Kidney epithelial cell (primary cell): ENCODE measurements at regions not wholly inside any gene's neighbourhood (a gene's known extent, or its start where the extent isn't known, plus 50 kb on each side); places are given as distances from the start of the nearest gene placed in this dataset.

Experiments used
- DNase-seq: peaks from one replicate; pipeline ENCODE4 v3.0.0-alpha.2; 2010; ENCODE audit warnings: low read depth
- H3K27me3 ChIP-seq: 2 replicates; pipeline ENCODE4 v1.6.0; 2011; ENCODE audit warnings: low read length; ENCODE audit not compliant: control insufficient read depth, insufficient read depth
- H3K36me3 ChIP-seq: 2 replicates; pipeline ENCODE4 v1.5.1; 2011; ENCODE audit warnings: low read length; ENCODE audit not compliant: control insufficient read depth, insufficient read depth
- H3K4me3 ChIP-seq: 2 replicates; pipeline ENCODE4 v1.5.1; 2011; ENCODE audit warnings: low read depth, mild to moderate bottlenecking, control low read depth, low read length
- TF ChIP-seq, protein P1 (sequence below): IDR thresholded peaks from 2 replicates; pipeline ENCODE4 v1.5.1; 2011; ENCODE audit warnings: mild to moderate bottlenecking, moderate library complexity, low read length, control low read depth, inconsistent platforms; ENCODE audit not compliant: insufficient read depth, poor library complexity, severe bottlenecking

- TF ChIP-seq, protein P1, sequence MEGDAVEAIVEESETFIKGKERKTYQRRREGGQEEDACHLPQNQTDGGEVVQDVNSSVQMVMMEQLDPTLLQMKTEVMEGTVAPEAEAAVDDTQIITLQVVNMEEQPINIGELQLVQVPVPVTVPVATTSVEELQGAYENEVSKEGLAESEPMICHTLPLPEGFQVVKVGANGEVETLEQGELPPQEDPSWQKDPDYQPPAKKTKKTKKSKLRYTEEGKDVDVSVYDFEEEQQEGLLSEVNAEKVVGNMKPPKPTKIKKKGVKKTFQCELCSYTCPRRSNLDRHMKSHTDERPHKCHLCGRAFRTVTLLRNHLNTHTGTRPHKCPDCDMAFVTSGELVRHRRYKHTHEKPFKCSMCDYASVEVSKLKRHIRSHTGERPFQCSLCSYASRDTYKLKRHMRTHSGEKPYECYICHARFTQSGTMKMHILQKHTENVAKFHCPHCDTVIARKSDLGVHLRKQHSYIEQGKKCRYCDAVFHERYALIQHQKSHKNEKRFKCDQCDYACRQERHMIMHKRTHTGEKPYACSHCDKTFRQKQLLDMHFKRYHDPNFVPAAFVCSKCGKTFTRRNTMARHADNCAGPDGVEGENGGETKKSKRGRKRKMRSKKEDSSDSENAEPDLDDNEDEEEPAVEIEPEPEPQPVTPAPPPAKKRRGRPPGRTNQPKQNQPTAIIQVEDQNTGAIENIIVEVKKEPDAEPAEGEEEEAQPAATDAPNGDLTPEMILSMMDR, result no peak
These were observed 126.0 kb upstream of the PMEPA1 start for GRCh38 chr20:57835588-57836455.

DNA sequence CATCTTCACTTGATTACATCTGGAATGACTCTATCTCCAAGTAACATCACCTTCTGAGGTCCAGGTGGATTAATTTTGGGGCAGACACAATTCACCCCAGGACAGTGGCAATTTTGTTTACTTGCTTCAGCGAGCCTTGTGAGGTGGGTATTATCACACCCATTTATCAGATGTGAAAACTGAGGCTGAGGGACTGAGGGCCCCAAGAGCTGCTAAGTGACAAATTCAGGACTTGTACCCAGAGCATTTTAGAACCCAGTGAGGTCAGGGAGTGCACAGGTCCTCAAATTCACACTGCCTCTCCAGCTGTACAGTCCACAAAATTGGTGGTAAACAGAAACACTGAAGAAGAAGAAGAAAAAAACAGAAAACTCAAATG, 125.2 kb upstream of the PMEPA1 start:
- H3K36me3 ChIP-seq, result no peaks in the 10 kb centered on the region
- DNase-seq, result no peak
- H3K27me3 ChIP-seq, result peaks cover 7% of the 10 kb centered on the region
- TF ChIP-seq, protein P1, result no peak
- H3K4me3 ChIP-seq, result no peak overlapping the region

More at GRCh38 chr20:57835588-57836455, 126.0 kb upstream of the PMEPA1 start:
- Histone ChIP-seq H3K27me3 (peaks cover 5% of the 10 kb centered on the region), H3K4me3 (no peak overlapping the region), H3K36me3 (no peaks in the 10 kb centered on the region)
- DNase-seq, result no peak

DNA sequence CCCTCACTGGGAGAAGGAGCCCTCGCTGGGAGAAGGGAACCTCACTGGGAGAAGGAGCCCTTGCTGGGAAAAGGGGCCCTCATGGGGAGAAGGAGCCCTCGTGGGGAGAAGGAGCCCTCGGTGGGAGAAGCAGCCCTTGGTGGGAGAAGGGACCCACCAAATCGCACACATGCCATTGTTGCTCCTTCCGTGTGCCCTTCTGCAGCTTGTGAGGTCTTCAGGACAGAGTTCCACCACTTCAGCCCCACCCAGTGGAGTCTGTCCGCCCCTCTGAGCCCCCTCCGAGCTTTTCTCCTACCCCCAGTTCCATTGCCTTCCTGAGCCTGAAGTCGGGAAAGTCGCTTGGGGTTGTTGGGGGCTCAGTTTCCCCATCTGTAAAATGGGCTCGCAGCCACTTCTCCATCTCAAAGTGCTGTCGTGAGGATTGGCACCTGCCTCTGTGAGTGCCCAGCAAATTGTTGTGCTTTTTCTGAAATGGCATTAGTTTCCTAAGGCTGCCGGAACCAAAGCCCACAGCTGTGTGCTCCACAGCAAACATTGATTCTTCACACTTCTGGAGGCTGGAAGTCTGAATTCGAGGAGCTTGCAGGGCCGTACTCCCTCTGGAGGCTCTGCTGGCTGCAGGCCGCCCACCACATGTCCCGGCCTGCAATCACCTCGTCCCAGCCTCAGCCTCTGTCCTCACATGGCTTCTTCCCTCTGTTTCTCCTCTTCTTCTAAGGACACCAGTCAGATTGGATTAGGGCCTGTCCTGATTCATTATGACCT, 124.7 kb upstream of the PMEPA1 start:
- DNase-seq, result no peak
- Histone ChIP-seq H3K27me3 (peaks cover 9% of the 10 kb centered on the region), H3K4me3 (no peak overlapping the region), H3K36me3 (no peaks in the 10 kb centered on the region)
- TF ChIP-seq, protein P1, result no peak

DNA sequence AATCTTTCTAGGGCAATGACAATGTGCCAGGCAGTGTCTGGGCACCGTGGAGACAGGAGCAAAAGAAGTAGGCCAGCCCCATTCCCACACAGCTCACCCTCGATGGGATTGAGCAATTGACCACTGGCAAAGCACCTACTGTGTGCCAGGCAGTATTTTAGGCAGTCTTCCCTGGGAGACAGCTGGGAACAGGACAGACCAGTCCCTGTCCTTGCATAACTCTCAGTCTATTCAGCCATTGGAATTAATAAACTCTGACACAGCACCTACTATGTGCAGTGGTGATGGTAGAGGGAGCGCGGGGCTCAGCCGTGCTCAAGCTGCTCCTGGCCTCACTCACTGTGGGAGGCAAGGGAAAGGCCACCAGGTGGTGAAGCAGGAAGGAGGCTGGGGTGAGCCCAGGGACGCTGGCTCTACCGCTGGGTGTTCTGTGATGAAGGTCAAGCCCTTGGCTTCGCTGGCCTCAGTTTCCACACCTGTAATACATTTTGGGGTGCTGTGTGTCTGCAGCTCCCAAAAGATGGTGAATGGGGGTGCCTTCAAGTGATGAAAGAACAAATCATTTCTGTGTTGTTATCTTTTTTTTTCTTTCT, 122.3 kb upstream of the PMEPA1 start:
- DNase-seq, result no peak
- Histone ChIP-seq H3K36me3 (no peaks in the 10 kb centered on the region), H3K4me3 (no peak overlapping the region), H3K27me3 (peaks cover 9% of the 10 kb centered on the region)
- TF ChIP-seq, protein P1, result no peak

- Histone ChIP-seq H3K36me3 (no peaks in the 10 kb centered on the region), H3K4me3 (no peak overlapping the region), H3K27me3 (peaks cover 9% of the 10 kb centered on the region)
- TF ChIP-seq, protein P1, result no peak
- no peak for DNase-seq
These were observed 121.6 kb upstream of the PMEPA1 start for GRCh38 chr20:57831326-57831992.
